HG02981 (cell line): ENCODE measurements at regions not wholly inside any gene's neighbourhood (a gene's known extent, or its start where the extent isn't known, plus 50 kb on each side); places are given as distances from the start of the nearest gene placed in this dataset.
"Not testable (repeated sequence)": the region's sequence is repeated elsewhere in the genome, so short reads cannot be mapped to it uniquely, and the experiment has no call there.

ENCODE experiments used
- ATAC-seq: cut with Tn5 transposase; IDR thresholded peaks from one replicate; pipeline ENCODE4 v1.9.1; 2021; ENCODE audit warnings: mild to moderate bottlenecking, moderate library complexity; ENCODE audit not compliant: unreplicated experiment

GRCh38 chr11:106482917-106483785 lies 405.7 kb downstream of the AASDHPPT start:
- ATAC-seq: no peak

- ATAC-seq: no peak
Measured at GRCh38 chr11:106491751-106492150, 414.3 kb downstream of the AASDHPPT start.

- no peak for ATAC-seq
Measured at GRCh38 chr11:106493751-106494150, 416.3 kb downstream of the AASDHPPT start.

GRCh38 chr11:106495046-106495445 lies 417.6 kb downstream of the AASDHPPT start:
- no peak for ATAC-seq

GRCh38 chr11:106496677-106497076 lies 419.2 kb downstream of the AASDHPPT start:
- ATAC-seq: no peak

- ATAC-seq: no peak
Measured at GRCh38 chr11:106497321-106497720, 419.9 kb downstream of the AASDHPPT start.

GRCh38 chr11:106497822-106498221 lies 420.4 kb downstream of the AASDHPPT start:
- no peak for ATAC-seq

- ATAC-seq: no peak
Measured at GRCh38 chr11:106503901-106504300, 426.4 kb downstream of the AASDHPPT start.

- ATAC-seq: no peak
Measured at GRCh38 chr11:106507645-106508306, 430.3 kb downstream of the AASDHPPT start.

GRCh38 chr11:106514706-106515105 lies 437.2 kb downstream of the AASDHPPT start:
- ATAC-seq: no peak

GRCh38 chr11:106517426-106517825 lies 440.0 kb downstream of the AASDHPPT start:
- no peak for ATAC-seq

GRCh38 chr11:106520146-106520912 lies 442.9 kb downstream of the AASDHPPT start:
- ATAC-seq: no peak

GRCh38 chr11:106520920-106521319 lies 443.5 kb downstream of the AASDHPPT start:
- ATAC-seq: no peak

GRCh38 chr11:106523171-106523570 lies 445.7 kb downstream of the AASDHPPT start:
- no peak for ATAC-seq

GRCh38 chr11:106523921-106524320 lies 446.5 kb downstream of the AASDHPPT start:
- ATAC-seq: no peak

- ATAC-seq: no peak
Measured at GRCh38 chr11:106524436-106524835, 447.0 kb downstream of the AASDHPPT start.

- ATAC-seq: not testable (repeated sequence)
Measured at GRCh38 chr11:106531648-106532047, 454.2 kb downstream of the AASDHPPT start.

GRCh38 chr11:106533046-106533445 lies 455.6 kb downstream of the AASDHPPT start:
- no peak for ATAC-seq

- ATAC-seq: no peak
Measured at GRCh38 chr11:106540001-106540400, 462.5 kb downstream of the AASDHPPT start.

GRCh38 chr11:106548406-106548805 lies 469.9 kb downstream of the GUCY1A2 start:
- ATAC-seq: no peak
